ENCODE measurements at regions not wholly inside any gene's neighbourhood (a gene's known extent, or its start where the extent isn't known, plus 50 kb on each side); places are given as distances from the start of the nearest gene placed in this dataset.

GRCh38 chr3:194798486-194798885, 112.8 kb downstream of the FAM43A start:
- no peak for TF ChIP-seq CTCF (conservative IDR thresholded peaks at IDR 0.05)
- TF ChIP-seq ZFX (IDR thresholded peaks at IDR 0.05): no peak

Measured in C4-2B (cell line).